ENCODE measurements at regions not wholly inside any gene's neighbourhood (a gene's known extent, or its start where the extent isn't known, plus 50 kb on each side); places are given as distances from the start of the nearest gene placed in this dataset.

DNA sequence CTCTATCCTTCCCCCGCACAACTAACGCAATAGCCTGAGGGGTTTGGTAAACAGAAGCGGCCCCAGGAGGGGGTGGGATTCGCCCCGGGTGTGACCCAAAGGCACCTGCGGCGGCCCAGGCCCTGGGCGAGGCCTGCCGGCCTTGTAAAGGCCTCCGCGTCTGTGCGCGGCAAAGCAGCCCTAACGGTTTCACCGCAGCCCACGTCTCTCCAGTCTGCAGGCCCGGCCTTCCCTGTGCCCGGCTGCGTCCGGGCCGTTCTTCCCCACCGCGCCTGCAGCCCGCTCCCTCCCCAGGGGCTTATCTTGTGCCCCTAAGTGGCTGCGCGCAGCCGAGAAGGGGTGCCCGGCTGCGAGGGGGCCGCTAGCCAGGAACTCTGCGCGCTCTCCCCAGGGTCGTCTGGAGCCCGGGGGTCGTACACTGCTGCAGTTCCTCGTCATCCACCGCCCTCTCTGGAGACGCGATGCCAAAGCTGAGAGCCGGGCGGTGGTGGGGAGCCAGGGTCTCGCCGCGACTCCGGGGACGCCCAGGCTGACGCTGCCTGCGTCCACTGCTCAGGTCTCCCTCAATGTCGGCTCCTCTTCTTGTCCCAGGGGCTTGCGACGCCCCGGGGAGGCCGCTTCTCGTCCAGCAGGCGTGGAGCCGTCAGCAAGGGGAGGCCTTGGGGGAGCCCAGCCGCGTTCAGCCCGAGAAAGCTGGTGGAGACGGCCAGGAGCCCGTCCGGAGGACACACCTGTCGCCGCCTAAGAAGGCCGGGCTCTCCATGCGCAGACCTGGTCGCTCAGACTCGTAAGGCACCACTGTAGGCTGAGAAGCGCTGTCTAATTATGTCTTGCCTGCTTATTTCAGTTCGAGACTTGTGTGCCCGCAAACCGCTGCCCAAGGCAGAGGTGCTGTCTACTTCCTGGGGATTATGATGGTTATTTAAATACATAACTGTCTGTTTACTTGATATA lies 132.3 kb downstream of the SPAG6 start:
- TF ChIP-seq, protein P1, sequence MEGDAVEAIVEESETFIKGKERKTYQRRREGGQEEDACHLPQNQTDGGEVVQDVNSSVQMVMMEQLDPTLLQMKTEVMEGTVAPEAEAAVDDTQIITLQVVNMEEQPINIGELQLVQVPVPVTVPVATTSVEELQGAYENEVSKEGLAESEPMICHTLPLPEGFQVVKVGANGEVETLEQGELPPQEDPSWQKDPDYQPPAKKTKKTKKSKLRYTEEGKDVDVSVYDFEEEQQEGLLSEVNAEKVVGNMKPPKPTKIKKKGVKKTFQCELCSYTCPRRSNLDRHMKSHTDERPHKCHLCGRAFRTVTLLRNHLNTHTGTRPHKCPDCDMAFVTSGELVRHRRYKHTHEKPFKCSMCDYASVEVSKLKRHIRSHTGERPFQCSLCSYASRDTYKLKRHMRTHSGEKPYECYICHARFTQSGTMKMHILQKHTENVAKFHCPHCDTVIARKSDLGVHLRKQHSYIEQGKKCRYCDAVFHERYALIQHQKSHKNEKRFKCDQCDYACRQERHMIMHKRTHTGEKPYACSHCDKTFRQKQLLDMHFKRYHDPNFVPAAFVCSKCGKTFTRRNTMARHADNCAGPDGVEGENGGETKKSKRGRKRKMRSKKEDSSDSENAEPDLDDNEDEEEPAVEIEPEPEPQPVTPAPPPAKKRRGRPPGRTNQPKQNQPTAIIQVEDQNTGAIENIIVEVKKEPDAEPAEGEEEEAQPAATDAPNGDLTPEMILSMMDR (IDR thresholded peaks at IDR 0.05; ENCODE audit: control extremely low read depth, extremely low read depth, low read depth, missing control alignments), result no peak
- no peak for DNase-seq (ENCODE audit: extremely low spot score)
- ChIA-PET POLR2A (no interaction called here), CTCF (interaction anchor here (0.9 kb wide), 1 partner anchor 23 kb away, joined by 3 read pairs; no protein-coding TSS in a partner anchor)

DNA sequence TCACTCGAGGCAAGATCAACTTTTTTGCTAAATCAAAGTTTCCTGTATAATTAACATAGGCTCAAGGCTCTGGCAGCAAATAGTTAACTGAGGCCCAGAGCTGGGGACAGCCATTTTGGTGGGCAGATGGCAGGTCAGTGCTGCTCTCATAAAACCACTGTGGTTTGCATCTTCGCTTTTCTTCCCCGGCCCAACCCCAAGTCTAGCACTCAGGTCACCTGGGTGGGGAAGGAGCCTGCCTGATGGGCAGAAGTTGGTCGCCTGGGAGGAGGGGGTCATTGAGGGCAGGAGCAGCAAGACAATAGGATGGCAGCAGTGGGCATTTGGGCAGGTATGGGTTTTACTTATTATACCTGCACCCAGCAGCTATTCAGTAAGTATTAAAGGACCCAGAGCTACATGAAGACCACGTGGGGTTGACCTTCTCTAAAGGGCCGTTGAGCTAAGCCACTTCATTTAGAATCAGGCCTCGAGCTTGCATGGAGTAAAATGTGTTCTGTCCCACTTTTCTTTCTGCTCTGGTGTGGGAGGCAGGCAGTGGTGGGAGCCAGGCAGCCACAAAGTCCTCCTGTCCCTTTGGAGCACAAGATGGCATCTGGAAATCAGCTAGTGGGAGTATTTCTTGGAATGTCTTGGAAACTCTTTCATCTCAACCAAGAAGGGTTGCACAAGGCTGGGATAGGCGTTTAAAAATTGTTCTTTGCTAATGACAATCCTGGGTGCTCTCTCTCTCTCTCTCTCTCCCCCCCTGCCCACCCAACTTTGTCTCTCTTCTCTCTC lies 133.4 kb downstream of the SPAG6 start:
- DNase-seq (ENCODE audit: extremely low spot score), result no peak
- TF ChIP-seq, protein P1 (IDR thresholded peaks at IDR 0.05; ENCODE audit: control extremely low read depth, extremely low read depth, low read depth, missing control alignments), result no peak
- ChIA-PET CTCF (interaction anchor here (0.7 to 2.1 kb wide), 6 partner anchors 8 to 511 kb away, joined by 3 to 5 read pairs (median 3); no protein-coding TSS in a partner anchor), POLR2A (no interaction called here)

DNA sequence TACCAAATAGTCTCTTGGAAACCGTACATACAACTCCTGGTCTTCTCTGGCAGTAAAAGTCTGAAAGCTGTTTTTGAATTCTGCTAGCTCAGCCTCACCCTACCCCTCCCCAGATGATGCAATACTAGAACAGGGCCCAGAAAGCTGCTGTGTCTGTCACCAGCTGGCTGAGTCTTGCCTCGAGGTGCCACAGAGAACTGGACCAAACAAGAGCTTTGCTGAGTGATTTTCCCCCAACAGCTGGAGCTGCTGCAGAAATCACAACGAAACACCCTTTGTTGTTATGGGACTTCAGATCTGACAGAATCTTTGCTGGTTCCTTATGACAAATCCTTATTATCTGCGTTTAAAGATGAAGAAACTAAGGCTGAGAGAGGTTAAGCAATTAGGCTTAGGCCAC lies 134.1 kb downstream of the SPAG6 start:
- DNase-seq (ENCODE audit: extremely low spot score), result no peak
- TF ChIP-seq, protein P1 (IDR thresholded peaks at IDR 0.05; ENCODE audit: control extremely low read depth, extremely low read depth, low read depth, missing control alignments), result no peak
- ChIA-PET CTCF (interaction anchor here (0.9 to 2.1 kb wide), 5 partner anchors 9 to 510 kb away, joined by 3 to 5 read pairs (median 3); no protein-coding TSS in a partner anchor), POLR2A (no interaction called here)

DNA sequence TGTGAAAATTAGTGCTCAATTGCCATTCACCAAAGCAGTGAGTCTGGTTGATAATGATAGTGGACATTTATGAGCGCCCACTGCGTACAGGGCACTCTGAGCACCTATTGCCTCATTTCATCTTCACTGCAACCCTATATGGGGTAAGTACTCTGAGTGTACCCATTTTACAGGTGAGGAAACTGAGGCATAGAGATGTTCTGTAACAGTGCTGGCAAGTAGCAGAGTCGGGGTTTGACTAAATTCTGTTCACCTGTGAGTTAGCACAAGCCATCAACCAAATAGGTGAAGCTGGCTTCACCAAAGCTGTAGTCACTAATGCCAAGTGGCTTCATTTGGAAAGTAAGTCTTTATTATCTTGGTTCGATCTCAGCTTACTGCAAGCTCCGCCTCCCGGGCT lies 135.8 kb downstream of the SPAG6 start:
- ChIA-PET POLR2A (interaction anchor here (0.7 kb wide), 1 partner anchor 500 kb away, joined by 3 read pairs; no protein-coding TSS in a partner anchor), CTCF (interaction anchor here (0.9 to 2.4 kb wide), 3 partner anchors 13 to 67 kb away, joined by 3 to 7 read pairs (median 3); no protein-coding TSS in a partner anchor)
- TF ChIP-seq, protein P1 (IDR thresholded peaks at IDR 0.05; ENCODE audit: control extremely low read depth, extremely low read depth, low read depth, missing control alignments), result no peak
- DNase-seq (ENCODE audit: extremely low spot score), result no peak

DNA sequence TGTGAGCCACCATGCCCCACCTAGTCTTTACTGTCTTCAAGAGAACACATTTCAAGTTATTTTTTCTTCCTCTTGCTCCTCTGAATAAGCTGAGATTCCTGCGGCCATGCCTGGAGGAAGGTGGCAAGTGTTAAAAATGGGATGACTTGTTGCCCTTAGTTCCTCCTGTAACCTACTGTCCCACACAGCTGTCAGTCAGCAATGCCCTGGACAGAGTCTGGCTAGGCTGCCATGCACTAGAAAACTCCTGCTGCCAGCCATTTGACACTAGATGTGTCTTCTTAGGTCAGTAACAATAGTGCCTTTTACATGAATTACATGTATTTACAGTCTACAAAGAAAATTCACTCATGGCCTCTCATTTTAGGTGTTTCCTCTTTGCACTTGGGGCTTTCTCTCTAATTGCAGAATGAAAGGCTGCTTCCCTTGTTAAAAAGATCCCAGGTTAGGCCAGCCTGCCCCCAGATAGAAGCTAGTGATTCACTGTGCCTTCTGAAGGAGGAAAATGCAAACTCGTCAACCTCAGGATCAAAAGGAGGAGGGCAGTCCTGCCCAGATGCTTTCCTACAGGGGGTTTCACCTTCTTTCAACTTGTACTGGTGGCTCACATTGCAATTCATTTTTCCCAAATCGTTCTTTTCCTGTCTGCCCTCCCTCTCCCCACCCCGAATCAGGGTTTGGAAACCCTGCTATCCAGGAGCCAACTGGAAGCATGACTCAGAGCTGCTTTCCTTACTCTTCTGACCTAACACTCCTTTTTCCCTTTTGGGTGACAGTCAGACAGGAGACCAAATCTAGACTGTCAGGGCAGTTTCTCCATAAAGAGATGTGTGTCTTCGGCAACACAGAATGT lies 136.6 kb downstream of the SPAG6 start:
- TF ChIP-seq, protein P1 (IDR thresholded peaks at IDR 0.05; ENCODE audit: control extremely low read depth, extremely low read depth, low read depth, missing control alignments), result no peak
- DNase-seq (ENCODE audit: extremely low spot score), result no peak
- CTCF ChIA-PET, result interaction anchor here (0.9 to 2.4 kb wide), 2 partner anchors 12 to 16 kb away, joined by 3 to 7 read pairs; no protein-coding TSS in a partner anchor
- POLR2A ChIA-PET, result no interaction called here

Measured in GM10248 (cell line).